Naive thymus-derived CD8-positive, alpha-beta T cell (primary cell): ENCODE measurements at regions not wholly inside any gene's neighbourhood (a gene's known extent, or its start where the extent isn't known, plus 50 kb on each side); places are given as distances from the start of the nearest gene placed in this dataset.

Source experiments
- ATAC-seq, 2 donors: fragments of 150-1000 bp; cut with Tn5 transposase in 1 of 2; sonication (Bioruptor Pico), chemical (Tn5 transposase) in 1 of 2; 1 replicate in 1 of 2; 2 replicates in 1 of 2; pipeline ENCODE4 v1.10.0; 2021; ENCODE audit warnings: mild to moderate bottlenecking in 2 of 2, moderate library complexity in 2 of 2
- POLR2A ChIA-PET: fragments of 350-600 bp; sonication (Branson Sonifier 250); formaldehyde crosslinking; loops from one replicate; lab custom pipeline; 2021; ENCODE audit warnings: antibody characterized with exemption; lab: Charles Lee
- DNase-seq, 10 donors: peaks; one replicate each; pipeline versions ENCODE4 v3.0.0 to v3.0.0-alpha.2; 2020 to 2022
- H3K27ac Mint-ChIP-seq, 10 donors: one replicate each; pipeline ENCODE4 v1.8.0; 2020 to 2022; ENCODE audit warnings: mild to moderate bottlenecking in 10 of 10, mixed read lengths in 10 of 10, moderate library complexity in 4 of 10, inconsistent platforms in 1 of 10
- H3K27me3 Mint-ChIP-seq, 5 donors: one replicate each; pipeline ENCODE4 v1.8.0; 2021 to 2022; ENCODE audit warnings: mixed read lengths in 5 of 5
- H3K36me3 Mint-ChIP-seq, 3 donors: one replicate each; pipeline ENCODE4 v1.8.0; 2020 to 2022; ENCODE audit warnings: mixed read lengths in 3 of 3, mild to moderate bottlenecking in 2 of 3, inconsistent platforms in 1 of 3
- H3K4me1 Mint-ChIP-seq, 4 donors: one replicate each; pipeline ENCODE4 v1.8.0; 2021 to 2022; ENCODE audit warnings: mixed read lengths in 4 of 4
- H3K4me3 Mint-ChIP-seq, 10 donors: one replicate each; pipeline ENCODE4 v1.8.0; 2020 to 2022; ENCODE audit warnings: mild to moderate bottlenecking in 10 of 10, mixed read lengths in 10 of 10, moderate library complexity in 6 of 10, inconsistent platforms in 1 of 10
- H3K9me3 Mint-ChIP-seq, 9 donors: one replicate each; pipeline ENCODE4 v1.8.0; 2020 to 2022; ENCODE audit warnings: mixed read lengths in 9 of 9, mild to moderate bottlenecking in 3 of 9, inconsistent platforms in 1 of 9, moderate library complexity in 1 of 9

- H3K36me3 Mint-ChIP-seq: no peaks in the 10 kb centered on the region
- ATAC-seq (no peak), DNase-seq (no peak)
- POLR2A ChIA-PET: no interaction called here
- peaks cover 0 to 2% (median 0%) of the 10 kb centered on the region in 9 donors for H3K9me3 Mint-ChIP-seq
- no peak overlapping the region for H3K27ac Mint-ChIP-seq
- no peak overlapping the region for H3K4me3 Mint-ChIP-seq
- H3K4me1 Mint-ChIP-seq: no peaks in the 10 kb centered on the region
- H3K27me3 Mint-ChIP-seq: peaks cover 0 to 9% (median 0%) of the 10 kb centered on the region in 5 donors
Observed at GRCh38 chr20:11549172-11550103, 368.3 kb upstream of the BTBD3 start.

GRCh38 chr20:11550657-11551338, 366.9 kb upstream of the BTBD3 start:
- Mint-ChIP-seq H3K4me3 (no peak overlapping the region), H3K36me3 (no peaks in the 10 kb centered on the region), H3K9me3 (peaks cover 0 to 10% (median 0%) of the 10 kb centered on the region in 9 donors), H3K4me1 (no peaks in the 10 kb centered on the region), H3K27me3 (peaks cover 0 to 9% (median 0%) of the 10 kb centered on the region in 5 donors), H3K27ac (no peak overlapping the region)
- DNase-seq (no peak), ATAC-seq (no peak)
- POLR2A ChIA-PET: no interaction called here

- Mint-ChIP-seq H3K36me3 (no peaks in the 10 kb centered on the region), H3K27me3 (peaks cover 0 to 9% (median 0%) of the 10 kb centered on the region in 5 donors), H3K27ac (no peak overlapping the region), H3K4me1 (no peaks in the 10 kb centered on the region), H3K4me3 (no peak overlapping the region), H3K9me3 (peaks cover 0 to 10% (median 0%) of the 10 kb centered on the region in 9 donors)
- POLR2A ChIA-PET: no interaction called here
- no peak for ATAC-seq
- no peak for DNase-seq
Observed at GRCh38 chr20:11551479-11551878, 366.2 kb upstream of the BTBD3 start.

GRCh38 chr20:11553603-11554002, 364.1 kb upstream of the BTBD3 start:
- Mint-ChIP-seq H3K9me3 (peaks cover 0 to 10% (median 0%) of the 10 kb centered on the region in 9 donors), H3K36me3 (no peaks in the 10 kb centered on the region), H3K27me3 (peaks cover 0 to 9% (median 0%) of the 10 kb centered on the region in 5 donors), H3K4me3 (no peak overlapping the region), H3K4me1 (no peaks in the 10 kb centered on the region), H3K27ac (peak overlapping the region in 1 of 10 donors; percentile 6)
- DNase-seq (no peak), ATAC-seq (no peak)
- POLR2A ChIA-PET: no interaction called here

DNA sequence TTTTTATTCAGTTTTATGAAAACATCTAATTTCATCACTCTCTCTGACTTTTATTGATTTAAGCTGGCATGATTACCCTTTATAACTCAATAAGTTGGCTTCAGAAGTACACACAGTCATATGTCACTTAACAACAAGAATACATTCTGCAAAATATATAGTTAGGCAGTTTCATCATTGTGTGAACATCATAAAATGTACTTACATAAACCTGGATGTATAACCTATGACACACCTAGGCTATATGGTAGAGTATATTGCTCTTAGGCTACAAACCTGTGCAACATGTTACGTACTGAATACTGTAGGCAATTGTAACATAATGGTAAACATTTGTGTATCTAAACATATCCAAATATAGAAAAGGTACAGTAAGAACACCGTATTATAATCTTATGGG, 362.2 kb upstream of the BTBD3 start:
- H3K9me3 Mint-ChIP-seq: peaks cover 0 to 10% (median 1%) of the 10 kb centered on the region in 9 donors
- no peak for ATAC-seq
- POLR2A ChIA-PET: no interaction called here

GRCh38 chr20:11556410-11556809, 361.3 kb upstream of the BTBD3 start:
- Mint-ChIP-seq H3K9me3 (peaks cover 0 to 10% (median 1%) of the 10 kb centered on the region in 9 donors), H3K27me3 (peaks cover 0 to 9% (median 0%) of the 10 kb centered on the region in 5 donors), H3K4me1 (no peaks in the 10 kb centered on the region), H3K27ac (no peak overlapping the region), H3K36me3 (no peaks in the 10 kb centered on the region), H3K4me3 (no peak overlapping the region)
- ATAC-seq (no peak), DNase-seq (no peak)
- POLR2A ChIA-PET: no interaction called here

More for the DNA sequence above, 362.2 kb upstream of the BTBD3 start:
- no peak overlapping the region for H3K4me3 Mint-ChIP-seq
- no peak for DNase-seq
- H3K4me1 Mint-ChIP-seq: no peaks in the 10 kb centered on the region
- no peak overlapping the region for H3K27ac Mint-ChIP-seq
- peaks cover 0 to 9% (median 0%) of the 10 kb centered on the region in 5 donors for H3K27me3 Mint-ChIP-seq
- H3K36me3 Mint-ChIP-seq: no peaks in the 10 kb centered on the region

DNA sequence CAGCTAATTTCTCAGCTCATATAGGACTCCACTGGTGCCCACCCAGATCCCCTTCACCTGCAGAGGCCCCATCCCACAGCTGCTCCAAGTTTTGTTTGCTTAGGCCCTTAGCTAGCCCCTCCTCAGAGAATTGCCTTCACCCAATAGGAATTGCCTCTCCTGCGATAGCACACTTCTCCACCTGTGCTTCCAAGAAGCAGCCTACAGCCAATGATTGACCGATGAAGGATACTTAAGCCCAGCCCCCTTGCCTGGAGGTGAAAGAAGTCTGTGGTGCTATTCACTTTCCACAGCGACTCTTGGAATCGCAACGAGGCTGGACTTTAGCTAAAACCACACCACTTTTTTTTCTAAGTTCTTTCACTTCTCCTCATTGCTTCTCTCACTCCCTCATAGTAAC, 353.2 kb upstream of the BTBD3 start:
- peaks cover 0 to 14% (median 4%) of the 10 kb centered on the region in 9 donors for H3K9me3 Mint-ChIP-seq
- ATAC-seq: no peak
- H3K27ac Mint-ChIP-seq: no peak overlapping the region
- no peaks in the 10 kb centered on the region for H3K36me3 Mint-ChIP-seq
- no peaks in the 10 kb centered on the region for H3K4me1 Mint-ChIP-seq
- no peak overlapping the region for H3K4me3 Mint-ChIP-seq
- DNase-seq: no peak
- POLR2A ChIA-PET: no interaction called here
- H3K27me3 Mint-ChIP-seq: no peaks in the 10 kb centered on the region

GRCh38 chr20:11569163-11569562, 348.5 kb upstream of the BTBD3 start:
- ATAC-seq: no peak

DNA sequence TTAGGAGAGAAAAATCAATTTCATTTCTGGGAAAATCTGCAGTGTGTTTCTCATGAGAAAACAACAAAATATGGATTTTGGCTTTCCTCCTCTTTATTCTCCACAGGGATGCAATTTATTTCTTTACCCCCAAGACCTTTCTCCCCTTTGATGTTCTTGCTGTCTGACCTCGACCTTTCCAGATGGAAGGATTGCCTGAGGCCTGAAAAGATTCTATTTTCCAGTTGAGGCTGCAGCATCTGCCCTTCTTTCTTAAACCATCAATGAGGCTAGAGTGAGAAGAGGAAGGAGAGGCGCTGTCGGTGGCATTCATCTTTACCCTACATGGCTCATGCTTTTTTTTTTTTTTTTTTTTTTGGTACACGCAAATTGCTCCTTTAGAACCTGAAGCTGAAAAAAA, 344.2 kb upstream of the BTBD3 start:
- Mint-ChIP-seq H3K36me3 (no peaks in the 10 kb centered on the region), H3K27me3 (peaks cover 0 to 2% (median 0%) of the 10 kb centered on the region in 5 donors), H3K4me1 (no peaks in the 10 kb centered on the region), H3K4me3 (no peak overlapping the region), H3K27ac (no peak overlapping the region), H3K9me3 (peaks cover 0 to 14% (median 2%) of the 10 kb centered on the region in 9 donors)
- ATAC-seq (no peak), DNase-seq (no peak)
- POLR2A ChIA-PET: no interaction called here

More at GRCh38 chr20:11569163-11569562, 348.5 kb upstream of the BTBD3 start:
- no peak for DNase-seq
- Mint-ChIP-seq H3K4me1 (no peaks in the 10 kb centered on the region), H3K27me3 (peaks cover 0 to 2% (median 0%) of the 10 kb centered on the region in 5 donors), H3K9me3 (peaks cover 0 to 14% (median 5%) of the 10 kb centered on the region in 9 donors), H3K27ac (no peak overlapping the region), H3K36me3 (no peaks in the 10 kb centered on the region), H3K4me3 (no peak overlapping the region)
- POLR2A ChIA-PET: no interaction called here

- Mint-ChIP-seq H3K36me3 (no peaks in the 10 kb centered on the region), H3K27ac (no peak overlapping the region), H3K4me3 (no peak overlapping the region), H3K9me3 (peaks cover 0 to 24% (median 2%) of the 10 kb centered on the region in 9 donors), H3K27me3 (peaks cover 0 to 5% (median 0%) of the 10 kb centered on the region in 5 donors), H3K4me1 (no peaks in the 10 kb centered on the region)
- POLR2A ChIA-PET: no interaction called here
- DNase-seq (no peak), ATAC-seq (no peak)
Observed at GRCh38 chr20:11581271-11581670, 336.4 kb upstream of the BTBD3 start.

GRCh38 chr20:11582060-11582459, 335.6 kb upstream of the BTBD3 start:
- ATAC-seq (no peak), DNase-seq (no peak)
- Mint-ChIP-seq H3K4me3 (no peak overlapping the region), H3K27me3 (peaks cover 0 to 5% (median 0%) of the 10 kb centered on the region in 5 donors), H3K27ac (no peak overlapping the region), H3K36me3 (no peaks in the 10 kb centered on the region), H3K4me1 (no peaks in the 10 kb centered on the region), H3K9me3 (peaks cover 0 to 16% (median 2%) of the 10 kb centered on the region in 9 donors)
- POLR2A ChIA-PET: no interaction called here

DNA sequence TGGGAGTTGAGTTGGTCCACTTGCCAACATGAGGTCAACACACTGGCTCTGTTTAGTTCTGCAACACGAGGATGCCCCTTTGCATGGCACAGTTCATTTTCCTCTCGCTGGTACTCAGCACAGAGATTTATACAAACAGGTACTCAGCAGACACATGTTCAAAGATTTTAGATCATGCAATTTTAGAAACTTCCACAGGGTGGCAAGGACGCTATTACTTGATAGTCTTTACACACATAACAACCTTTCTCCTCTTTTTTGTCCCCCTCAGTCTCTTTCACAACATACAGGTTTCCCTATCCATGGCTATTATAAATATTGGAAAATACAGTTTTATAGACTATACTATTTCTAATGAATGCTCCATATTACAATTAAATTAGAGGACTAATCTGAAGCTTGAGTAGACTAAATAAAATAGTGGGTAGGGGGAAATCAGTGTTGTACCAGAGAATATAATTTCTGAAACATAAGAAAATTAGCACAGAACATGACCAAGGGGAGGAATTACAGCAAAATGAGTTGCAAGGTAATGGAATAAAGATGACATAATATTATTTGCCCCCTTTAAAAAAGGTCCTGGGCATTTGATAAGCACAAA, 331.8 kb upstream of the BTBD3 start:
- POLR2A ChIA-PET: no interaction called here
- Mint-ChIP-seq H3K4me1 (no peaks in the 10 kb centered on the region), H3K4me3 (no peak overlapping the region), H3K27me3 (peaks cover 0 to 5% (median 0%) of the 10 kb centered on the region in 5 donors), H3K27ac (no peak overlapping the region), H3K9me3 (peaks cover 0 to 10% (median 2%) of the 10 kb centered on the region in 9 donors), H3K36me3 (no peaks in the 10 kb centered on the region)
- ATAC-seq: no peak
- no peak for DNase-seq
